ENCODE measurements at regions not wholly inside any gene's neighbourhood (a gene's known extent, or its start where the extent isn't known, plus 50 kb on each side); places are given as distances from the start of the nearest gene placed in this dataset.

DNA sequence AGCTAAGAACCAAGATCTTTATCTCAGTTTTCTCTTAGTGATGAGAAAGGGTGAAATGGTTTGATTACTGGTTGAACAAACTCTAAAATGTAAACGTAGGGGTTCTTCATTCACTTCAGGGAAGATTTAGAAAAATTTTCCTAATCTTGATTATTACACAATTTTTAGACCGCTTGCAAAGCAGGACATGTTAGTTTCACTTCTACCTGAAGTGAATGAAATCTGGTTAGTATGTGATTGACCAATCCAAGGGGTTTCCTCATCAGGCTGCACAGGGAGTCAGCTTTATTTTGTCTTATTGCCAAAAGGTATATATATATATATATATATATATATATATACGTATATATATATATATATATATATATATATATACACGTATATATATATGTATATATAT lies 740.4 kb downstream of the TUSC7 start:
- H3K4me3 ChIP-seq (ENCODE audit: low read depth in 1 of 5, low read length in 5 of 5): no peak overlapping the region
- no peak overlapping the region for H3K9ac ChIP-seq (ENCODE audit: low read length in 5 of 5)
- H3K4me1 ChIP-seq (ENCODE audit: control insufficient read depth in 5 of 5, insufficient read depth in 5 of 5, low read length in 5 of 5): peaks cover 0 to 2% (median 0%) of the 10 kb centered on the region in 5 donors
- H3K9me3 ChIP-seq (ENCODE audit: control insufficient read depth in 5 of 5, low read length in 5 of 5): no peaks in the 10 kb centered on the region
- no peaks in the 10 kb centered on the region for H3K27me3 ChIP-seq (ENCODE audit: control insufficient read depth in 5 of 5, insufficient read depth in 4 of 5, low read length in 5 of 5)
- no peak overlapping the region for H3K27ac ChIP-seq (ENCODE audit: low read depth, low read length)
- H3K36me3 ChIP-seq (ENCODE audit: control insufficient read depth in 5 of 5, insufficient read depth in 5 of 5, low read length in 5 of 5): no peaks in the 10 kb centered on the region

DNA sequence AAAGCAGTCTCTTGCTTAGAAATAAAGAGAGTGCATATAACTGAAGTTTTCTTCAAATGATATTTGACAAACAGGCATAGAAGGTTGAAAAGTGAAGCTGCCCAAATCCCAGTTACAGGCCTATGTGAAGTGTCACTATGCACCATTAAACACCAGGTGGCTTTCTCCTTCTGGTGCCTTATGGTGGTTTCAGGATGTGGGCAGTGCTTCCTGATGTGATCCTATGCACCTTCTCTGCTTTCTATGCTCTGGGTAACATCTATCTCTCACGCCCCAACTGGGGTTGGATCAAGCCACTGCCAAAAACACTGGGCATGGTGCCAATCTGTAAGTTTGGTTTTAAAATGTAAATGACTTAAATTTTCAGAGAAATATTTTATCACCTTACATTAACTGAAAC lies 744.7 kb downstream of the TUSC7 start:
- no peak overlapping the region for H3K27ac ChIP-seq (ENCODE audit: low read depth, low read length)
- H3K4me3 ChIP-seq (ENCODE audit: low read depth in 1 of 5, low read length in 5 of 5): no peak overlapping the region
- no peak overlapping the region for H3K9ac ChIP-seq (ENCODE audit: low read length in 5 of 5)
- no peaks in the 10 kb centered on the region for H3K36me3 ChIP-seq (ENCODE audit: control insufficient read depth in 5 of 5, insufficient read depth in 5 of 5, low read length in 5 of 5)
- peaks cover 0 to 15% (median 0%) of the 10 kb centered on the region in 5 donors for H3K4me1 ChIP-seq (ENCODE audit: control insufficient read depth in 5 of 5, insufficient read depth in 5 of 5, low read length in 5 of 5)
- H3K9me3 ChIP-seq (ENCODE audit: control insufficient read depth in 5 of 5, low read length in 5 of 5): no peaks in the 10 kb centered on the region
- no peaks in the 10 kb centered on the region for H3K27me3 ChIP-seq (ENCODE audit: control insufficient read depth in 5 of 5, insufficient read depth in 4 of 5, low read length in 5 of 5)

DNA sequence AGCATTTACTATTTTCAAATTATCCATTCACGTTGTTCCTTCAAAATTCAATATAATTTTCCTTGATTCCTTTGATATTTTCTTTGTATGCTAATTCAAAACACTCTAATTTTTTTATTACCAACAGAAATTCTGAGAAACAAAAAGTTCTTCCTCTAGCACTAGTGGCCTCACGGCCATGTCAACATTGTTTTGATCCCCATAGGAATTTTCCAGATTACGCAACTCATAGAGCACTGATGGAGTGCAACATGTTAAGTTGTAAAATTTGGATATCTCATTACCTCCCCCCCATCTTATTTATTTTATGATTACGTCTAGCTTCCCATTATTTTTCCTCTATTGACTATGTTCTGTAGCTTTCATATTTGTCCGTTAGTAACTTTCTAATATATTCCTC lies 745.3 kb downstream of the TUSC7 start:
- no peaks in the 10 kb centered on the region for H3K27me3 ChIP-seq (ENCODE audit: control insufficient read depth in 5 of 5, insufficient read depth in 4 of 5, low read length in 5 of 5)
- H3K36me3 ChIP-seq (ENCODE audit: control insufficient read depth in 5 of 5, insufficient read depth in 5 of 5, low read length in 5 of 5): no peaks in the 10 kb centered on the region
- no peaks in the 10 kb centered on the region for H3K9me3 ChIP-seq (ENCODE audit: control insufficient read depth in 5 of 5, low read length in 5 of 5)
- H3K4me3 ChIP-seq (ENCODE audit: low read depth in 1 of 5, low read length in 5 of 5): no peak overlapping the region
- peaks cover 0 to 21% (median 0%) of the 10 kb centered on the region in 5 donors for H3K4me1 ChIP-seq (ENCODE audit: control insufficient read depth in 5 of 5, insufficient read depth in 5 of 5, low read length in 5 of 5)
- no peak overlapping the region for H3K9ac ChIP-seq (ENCODE audit: low read length in 5 of 5)
- no peak overlapping the region for H3K27ac ChIP-seq (ENCODE audit: low read depth, low read length)

DNA sequence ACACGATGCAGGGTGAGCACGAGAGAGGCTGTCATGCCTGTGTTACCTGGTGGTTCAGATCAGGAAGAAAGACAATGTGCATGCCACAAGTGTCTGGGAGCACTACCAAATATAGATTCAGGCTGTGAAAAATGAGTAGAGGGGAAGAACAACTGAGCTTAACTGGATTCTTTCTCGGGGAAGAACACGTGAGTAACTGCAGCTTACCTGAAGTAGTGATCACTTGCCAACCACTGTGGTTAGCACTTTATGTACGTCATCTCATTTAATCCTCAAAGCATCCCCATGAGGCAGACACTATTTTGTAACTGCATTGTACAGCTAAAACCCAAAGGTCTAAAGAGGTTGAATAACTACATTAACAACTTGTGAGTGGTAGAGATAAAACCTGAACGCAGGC lies 746.2 kb downstream of the TUSC7 start:
- Histone ChIP-seq H3K4me3 (ENCODE audit: low read depth in 1 of 5, low read length in 5 of 5) (no peak overlapping the region), H3K9ac (ENCODE audit: low read length in 5 of 5) (no peak overlapping the region), H3K9me3 (ENCODE audit: control insufficient read depth in 5 of 5, low read length in 5 of 5) (no peaks in the 10 kb centered on the region), H3K4me1 (ENCODE audit: control insufficient read depth in 5 of 5, insufficient read depth in 5 of 5, low read length in 5 of 5) (peaks cover 0 to 21% (median 0%) of the 10 kb centered on the region in 5 donors), H3K36me3 (ENCODE audit: control insufficient read depth in 5 of 5, insufficient read depth in 5 of 5, low read length in 5 of 5) (no peaks in the 10 kb centered on the region), H3K27me3 (ENCODE audit: control insufficient read depth in 5 of 5, insufficient read depth in 4 of 5, low read length in 5 of 5) (no peaks in the 10 kb centered on the region), H3K27ac (ENCODE audit: low read depth, low read length) (no peak overlapping the region)

DNA sequence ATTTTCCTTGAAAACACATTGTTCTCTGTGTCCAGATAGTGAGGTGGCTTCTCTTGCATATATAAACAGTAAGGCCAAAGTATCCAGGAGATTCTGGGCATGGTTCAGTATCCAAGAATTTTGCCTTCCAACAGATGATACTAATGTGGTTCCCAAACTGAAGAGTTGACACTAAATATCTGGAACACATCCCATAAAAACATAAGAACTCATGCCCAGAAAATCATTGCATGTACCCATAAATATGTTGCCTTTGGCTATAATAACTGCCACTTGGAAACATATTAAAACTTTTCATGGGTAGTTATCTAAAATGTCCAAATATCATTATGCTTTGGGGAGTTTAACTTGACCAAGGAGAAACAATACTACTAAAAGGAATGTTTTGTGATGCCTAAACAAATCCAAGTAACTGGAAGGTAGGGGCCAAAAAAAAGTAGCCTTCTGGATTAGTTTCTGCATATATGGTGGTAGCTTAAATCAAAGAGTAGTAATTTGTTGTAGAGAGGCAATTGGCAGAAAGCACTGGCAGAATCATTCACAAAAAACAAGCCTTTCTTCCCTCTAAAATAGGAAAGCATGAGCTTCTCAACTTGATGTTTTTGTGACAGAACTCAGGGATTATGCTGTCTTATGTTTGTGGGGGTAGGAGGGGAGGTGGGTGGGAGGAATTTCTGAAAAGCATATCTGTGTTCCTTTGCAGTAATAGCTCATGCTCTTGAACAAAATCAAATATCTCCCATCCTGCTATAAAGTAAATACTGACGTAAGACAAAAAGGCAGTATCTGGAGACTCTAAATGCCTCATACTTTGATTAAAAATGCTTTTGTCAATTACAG lies 753.9 kb downstream of the TUSC7 start:
- no peaks in the 10 kb centered on the region for H3K27me3 ChIP-seq (ENCODE audit: control insufficient read depth in 5 of 5, insufficient read depth in 4 of 5, low read length in 5 of 5)
- H3K27ac ChIP-seq (ENCODE audit: low read depth, low read length): no peak overlapping the region
- no peaks in the 10 kb centered on the region for H3K9me3 ChIP-seq (ENCODE audit: control insufficient read depth in 5 of 5, low read length in 5 of 5)
- no peaks in the 10 kb centered on the region for H3K36me3 ChIP-seq (ENCODE audit: control insufficient read depth in 5 of 5, insufficient read depth in 5 of 5, low read length in 5 of 5)
- H3K9ac ChIP-seq (ENCODE audit: low read length in 5 of 5): no peak overlapping the region
- H3K4me3 ChIP-seq (ENCODE audit: low read depth in 1 of 5, low read length in 5 of 5): no peak overlapping the region
- peaks cover 0 to 12% (median 0%) of the 10 kb centered on the region in 5 donors for H3K4me1 ChIP-seq (ENCODE audit: control insufficient read depth in 5 of 5, insufficient read depth in 5 of 5, low read length in 5 of 5)

DNA sequence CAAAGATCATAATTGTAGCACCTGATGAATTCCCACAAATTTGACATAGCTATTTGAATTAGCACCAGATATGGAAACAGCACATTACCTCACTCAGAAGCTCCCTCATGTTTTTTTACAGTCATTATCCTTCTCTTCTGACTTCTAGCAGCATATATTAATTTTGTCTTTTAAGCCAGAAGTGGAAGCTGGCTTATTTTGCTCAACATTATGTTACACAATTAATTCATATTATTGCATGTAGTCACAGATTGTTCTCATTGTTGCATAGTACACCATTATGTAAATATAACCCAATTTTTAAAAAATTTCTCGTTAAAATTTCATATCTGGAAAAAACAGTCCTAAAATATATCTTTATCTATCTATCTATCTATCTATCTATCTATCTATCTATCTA lies 762.3 kb downstream of the TUSC7 start:
- Histone ChIP-seq H3K27ac (ENCODE audit: low read depth, low read length) (no peak overlapping the region), H3K9ac (ENCODE audit: low read length in 5 of 5) (no peak overlapping the region), H3K4me1 (ENCODE audit: control insufficient read depth in 5 of 5, insufficient read depth in 5 of 5, low read length in 5 of 5) (peaks cover 0 to 4% (median 0%) of the 10 kb centered on the region in 5 donors), H3K27me3 (ENCODE audit: control insufficient read depth in 5 of 5, insufficient read depth in 4 of 5, low read length in 5 of 5) (no peaks in the 10 kb centered on the region), H3K9me3 (ENCODE audit: control insufficient read depth in 5 of 5, low read length in 5 of 5) (no peaks in the 10 kb centered on the region), H3K4me3 (ENCODE audit: low read depth in 1 of 5, low read length in 5 of 5) (no peak overlapping the region), H3K36me3 (ENCODE audit: control insufficient read depth in 5 of 5, insufficient read depth in 5 of 5, low read length in 5 of 5) (no peaks in the 10 kb centered on the region)

DNA sequence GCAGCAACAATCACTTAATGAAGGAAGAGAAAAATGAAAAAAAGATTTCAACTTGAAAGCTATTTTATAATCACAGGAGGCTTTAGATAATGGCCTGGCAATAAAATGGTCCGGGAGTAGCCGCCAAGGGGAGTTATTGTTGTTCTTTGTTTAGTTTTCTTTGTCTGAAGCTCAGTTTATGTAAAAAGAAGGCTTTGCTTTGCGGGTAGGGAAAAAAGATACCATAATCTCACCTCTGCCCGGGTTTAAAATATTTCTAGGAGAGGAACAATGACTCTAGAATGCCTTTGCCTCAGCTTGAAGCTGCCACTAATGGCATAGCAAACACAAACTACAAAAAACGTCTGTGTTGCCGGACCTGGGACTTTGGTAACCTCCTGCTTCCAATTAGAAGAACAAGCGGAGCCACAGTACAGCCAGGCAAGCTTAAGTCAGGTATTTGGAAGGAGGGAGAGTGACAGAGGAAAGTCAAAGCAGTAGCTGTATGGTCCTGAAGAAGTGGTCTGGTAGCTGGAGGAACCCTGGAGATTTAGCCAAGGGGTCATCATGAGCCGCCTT lies 764.5 kb downstream of the TUSC7 start:
- Histone ChIP-seq H3K9me3 (ENCODE audit: control insufficient read depth in 5 of 5, low read length in 5 of 5) (no peaks in the 10 kb centered on the region), H3K27ac (ENCODE audit: low read depth, low read length) (no peak overlapping the region), H3K4me3 (ENCODE audit: low read depth in 1 of 5, low read length in 5 of 5) (no peak overlapping the region), H3K27me3 (ENCODE audit: control insufficient read depth in 5 of 5, insufficient read depth in 4 of 5, low read length in 5 of 5) (no peaks in the 10 kb centered on the region), H3K4me1 (ENCODE audit: control insufficient read depth in 5 of 5, insufficient read depth in 5 of 5, low read length in 5 of 5) (peaks cover 0 to 4% (median 0%) of the 10 kb centered on the region in 5 donors), H3K36me3 (ENCODE audit: control insufficient read depth in 5 of 5, insufficient read depth in 5 of 5, low read length in 5 of 5) (no peaks in the 10 kb centered on the region), H3K9ac (ENCODE audit: low read length in 5 of 5) (no peak overlapping the region)

DNA sequence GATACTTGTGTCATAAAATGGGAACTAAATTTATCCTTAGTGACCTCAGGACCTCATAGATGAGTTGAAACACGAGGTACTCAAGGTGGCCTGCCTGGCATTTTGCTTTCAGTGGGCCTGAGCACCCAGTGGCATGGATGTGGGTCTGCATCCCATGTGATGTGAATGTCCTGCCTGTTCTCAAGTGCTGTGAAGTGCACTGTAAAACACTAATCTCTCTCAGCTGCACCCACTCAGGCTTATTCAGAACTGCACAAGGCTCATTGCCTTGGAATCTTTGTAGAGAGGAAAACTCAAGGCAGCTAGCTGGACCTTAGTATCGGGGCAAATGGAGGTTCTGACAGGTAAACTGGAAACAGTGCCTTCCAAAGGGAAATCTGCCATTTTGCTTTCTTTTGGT lies 767.0 kb downstream of the TUSC7 start:
- Histone ChIP-seq H3K36me3 (ENCODE audit: control insufficient read depth in 5 of 5, insufficient read depth in 5 of 5, low read length in 5 of 5) (no peaks in the 10 kb centered on the region), H3K27ac (ENCODE audit: low read depth, low read length) (no peak overlapping the region), H3K4me3 (ENCODE audit: low read depth in 1 of 5, low read length in 5 of 5) (no peak overlapping the region), H3K27me3 (ENCODE audit: control insufficient read depth in 5 of 5, insufficient read depth in 4 of 5, low read length in 5 of 5) (no peaks in the 10 kb centered on the region), H3K4me1 (ENCODE audit: control insufficient read depth in 5 of 5, insufficient read depth in 5 of 5, low read length in 5 of 5) (peaks cover 0 to 4% (median 0%) of the 10 kb centered on the region in 5 donors), H3K9ac (ENCODE audit: low read length in 5 of 5) (no peak overlapping the region), H3K9me3 (ENCODE audit: control insufficient read depth in 5 of 5, low read length in 5 of 5) (no peaks in the 10 kb centered on the region)

DNA sequence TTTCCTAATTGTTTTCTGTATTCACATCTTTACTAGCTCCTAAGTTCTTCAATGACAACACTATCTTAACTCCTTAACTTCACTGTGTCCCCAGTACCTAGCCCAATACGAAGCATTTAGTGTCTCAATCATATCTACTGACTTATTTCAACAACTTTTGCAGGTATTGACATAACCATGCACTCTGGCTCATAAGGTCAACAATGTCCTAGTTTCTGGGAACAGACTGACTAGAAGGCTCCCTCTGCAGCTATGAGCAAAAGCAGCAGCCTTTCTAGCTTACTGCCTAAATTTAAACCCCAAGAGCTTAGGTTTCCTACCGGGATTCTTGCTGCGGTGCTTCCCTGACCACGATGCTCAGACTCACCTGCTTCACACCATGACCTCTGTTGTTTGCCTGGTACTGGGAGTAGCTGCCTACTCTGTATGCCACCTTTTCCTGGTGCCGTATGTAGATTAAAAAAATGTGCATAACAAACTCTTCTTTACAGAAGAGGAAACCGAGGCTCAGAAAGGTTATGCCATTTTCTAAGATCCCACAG lies 767.7 kb downstream of the TUSC7 start:
- Histone ChIP-seq H3K36me3 (ENCODE audit: control insufficient read depth in 5 of 5, insufficient read depth in 5 of 5, low read length in 5 of 5) (no peaks in the 10 kb centered on the region), H3K27me3 (ENCODE audit: control insufficient read depth in 5 of 5, insufficient read depth in 4 of 5, low read length in 5 of 5) (no peaks in the 10 kb centered on the region), H3K9ac (ENCODE audit: low read length in 5 of 5) (no peak overlapping the region), H3K4me3 (ENCODE audit: low read depth in 1 of 5, low read length in 5 of 5) (no peak overlapping the region), H3K27ac (ENCODE audit: low read depth, low read length) (no peak overlapping the region), H3K4me1 (ENCODE audit: control insufficient read depth in 5 of 5, insufficient read depth in 5 of 5, low read length in 5 of 5) (peaks cover 0 to 4% (median 0%) of the 10 kb centered on the region in 5 donors), H3K9me3 (ENCODE audit: control insufficient read depth in 5 of 5, low read length in 5 of 5) (no peaks in the 10 kb centered on the region)

DNA sequence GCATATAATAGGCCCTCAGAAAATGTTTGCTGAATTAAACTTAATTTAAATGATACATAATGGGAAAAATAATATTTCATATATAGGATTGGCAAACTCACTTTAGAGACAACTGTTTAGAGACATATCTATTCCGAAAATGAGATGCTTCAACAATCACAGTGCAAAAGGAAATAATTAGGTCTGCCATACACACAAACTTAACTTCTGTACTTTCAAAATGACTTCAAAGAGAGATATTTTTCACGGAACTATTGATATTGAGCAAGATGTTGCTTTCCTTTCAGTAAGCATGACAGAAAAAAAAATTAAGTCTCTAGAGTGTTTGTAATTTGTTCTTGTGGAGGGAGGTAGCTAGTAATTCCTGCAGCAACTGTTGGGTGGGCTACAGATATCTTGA lies 769.5 kb downstream of the TUSC7 start:
- no peak overlapping the region for H3K27ac ChIP-seq (ENCODE audit: low read depth, low read length)
- H3K4me3 ChIP-seq (ENCODE audit: low read depth in 1 of 5, low read length in 5 of 5): no peak overlapping the region
- no peak overlapping the region for H3K9ac ChIP-seq (ENCODE audit: low read length in 5 of 5)
- H3K27me3 ChIP-seq (ENCODE audit: control insufficient read depth in 5 of 5, insufficient read depth in 4 of 5, low read length in 5 of 5): no peaks in the 10 kb centered on the region
- H3K9me3 ChIP-seq (ENCODE audit: control insufficient read depth in 5 of 5, low read length in 5 of 5): no peaks in the 10 kb centered on the region
- H3K4me1 ChIP-seq (ENCODE audit: control insufficient read depth in 5 of 5, insufficient read depth in 5 of 5, low read length in 5 of 5): peaks cover 0 to 4% (median 0%) of the 10 kb centered on the region in 5 donors
- no peaks in the 10 kb centered on the region for H3K36me3 ChIP-seq (ENCODE audit: control insufficient read depth in 5 of 5, insufficient read depth in 5 of 5, low read length in 5 of 5)

Measured in subcutaneous abdominal adipose tissue (tissue), 5 donors.